Mammary epithelial cell (primary cell): ENCODE measurements at regions not wholly inside any gene's neighbourhood (a gene's known extent, or its start where the extent isn't known, plus 50 kb on each side); places are given as distances from the start of the nearest gene placed in this dataset.

Experiments
- EZH2 ChIP-seq: IDR thresholded peaks from 2 replicates; pipeline ENCODE4 v1.6.1; 2012; ENCODE audit warnings: low read length, inconsistent platforms, borderline replicate concordance
- TF ChIP-seq, protein P1 (sequence below), 2 donors: IDR thresholded peaks in 1 of 2; conservative IDR thresholded peaks in 1 of 2; 2 replicates each; pipeline ENCODE4 v1.5.1; 2011 to 2012; ENCODE audit warnings: inconsistent platforms in 2 of 2, low read length in 2 of 2, mild to moderate bottlenecking in 2 of 2, control low read depth in 1 of 2, low read depth in 1 of 2; ENCODE audit not compliant: insufficient read depth in 1 of 2; ENCODE audit errors: extremely low read depth in 1 of 2

DNA sequence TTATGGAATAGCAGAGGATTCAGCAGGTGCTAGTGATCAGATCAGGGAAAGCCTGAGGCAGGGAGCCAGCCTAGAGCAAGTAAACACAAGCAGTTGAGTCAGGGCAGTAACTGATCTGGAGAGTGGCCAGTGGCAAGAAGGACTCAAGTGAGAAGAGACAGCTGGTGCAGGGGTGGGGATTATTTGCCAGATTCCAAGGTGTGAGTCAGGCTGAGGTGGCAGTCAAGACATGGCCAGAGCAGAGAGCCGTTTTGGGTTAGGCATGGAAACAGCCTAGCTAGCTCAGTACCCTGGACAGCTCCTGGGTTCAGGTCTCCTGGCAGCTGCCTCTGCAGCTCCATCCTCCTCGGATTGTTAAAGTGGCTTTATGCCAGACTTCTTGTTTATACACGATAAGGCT, 281.9 kb upstream of the ONECUT1 start:
- TF ChIP-seq, protein P1, sequence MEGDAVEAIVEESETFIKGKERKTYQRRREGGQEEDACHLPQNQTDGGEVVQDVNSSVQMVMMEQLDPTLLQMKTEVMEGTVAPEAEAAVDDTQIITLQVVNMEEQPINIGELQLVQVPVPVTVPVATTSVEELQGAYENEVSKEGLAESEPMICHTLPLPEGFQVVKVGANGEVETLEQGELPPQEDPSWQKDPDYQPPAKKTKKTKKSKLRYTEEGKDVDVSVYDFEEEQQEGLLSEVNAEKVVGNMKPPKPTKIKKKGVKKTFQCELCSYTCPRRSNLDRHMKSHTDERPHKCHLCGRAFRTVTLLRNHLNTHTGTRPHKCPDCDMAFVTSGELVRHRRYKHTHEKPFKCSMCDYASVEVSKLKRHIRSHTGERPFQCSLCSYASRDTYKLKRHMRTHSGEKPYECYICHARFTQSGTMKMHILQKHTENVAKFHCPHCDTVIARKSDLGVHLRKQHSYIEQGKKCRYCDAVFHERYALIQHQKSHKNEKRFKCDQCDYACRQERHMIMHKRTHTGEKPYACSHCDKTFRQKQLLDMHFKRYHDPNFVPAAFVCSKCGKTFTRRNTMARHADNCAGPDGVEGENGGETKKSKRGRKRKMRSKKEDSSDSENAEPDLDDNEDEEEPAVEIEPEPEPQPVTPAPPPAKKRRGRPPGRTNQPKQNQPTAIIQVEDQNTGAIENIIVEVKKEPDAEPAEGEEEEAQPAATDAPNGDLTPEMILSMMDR (conservative IDR thresholded peaks at IDR 0.05 in 1 of 2, IDR thresholded peaks at IDR 0.05 in 1 of 2; ENCODE audit: extremely low read depth in 1 of 2, insufficient read depth in 1 of 2, low read depth in 1 of 2, low read length in 2 of 2) = no peak
- no peak for TF ChIP-seq EZH2
